ENCODE measurements at regions not wholly inside any gene's neighbourhood (a gene's known extent, or its start where the extent isn't known, plus 50 kb on each side); places are given as distances from the start of the nearest gene placed in this dataset.

GRCh38 chr4:1539859-1540600 lies 133.8 kb upstream of the NKX1-1 start:
- DNase-seq (ENCODE audit: extremely low spot score, unreplicated experiment): no peak
- TF ChIP-seq CTCF (IDR thresholded peaks at IDR 0.05): no peak
- H3K9me3 Mint-ChIP-seq (ENCODE audit: unreplicated experiment): no peaks in the 10 kb centered on the region
- no peak overlapping the region for H3K4me3 Mint-ChIP-seq (ENCODE audit: unreplicated experiment)
- no peaks in the 10 kb centered on the region for H3K36me3 Mint-ChIP-seq (ENCODE audit: unreplicated experiment)
- H3K27me3 Mint-ChIP-seq (ENCODE audit: unreplicated experiment): no peaks in the 10 kb centered on the region
- no peak overlapping the region for H3K27ac Mint-ChIP-seq (ENCODE audit: unreplicated experiment)
- no peaks in the 10 kb centered on the region for H3K4me1 Mint-ChIP-seq (ENCODE audit: unreplicated experiment)

DNA sequence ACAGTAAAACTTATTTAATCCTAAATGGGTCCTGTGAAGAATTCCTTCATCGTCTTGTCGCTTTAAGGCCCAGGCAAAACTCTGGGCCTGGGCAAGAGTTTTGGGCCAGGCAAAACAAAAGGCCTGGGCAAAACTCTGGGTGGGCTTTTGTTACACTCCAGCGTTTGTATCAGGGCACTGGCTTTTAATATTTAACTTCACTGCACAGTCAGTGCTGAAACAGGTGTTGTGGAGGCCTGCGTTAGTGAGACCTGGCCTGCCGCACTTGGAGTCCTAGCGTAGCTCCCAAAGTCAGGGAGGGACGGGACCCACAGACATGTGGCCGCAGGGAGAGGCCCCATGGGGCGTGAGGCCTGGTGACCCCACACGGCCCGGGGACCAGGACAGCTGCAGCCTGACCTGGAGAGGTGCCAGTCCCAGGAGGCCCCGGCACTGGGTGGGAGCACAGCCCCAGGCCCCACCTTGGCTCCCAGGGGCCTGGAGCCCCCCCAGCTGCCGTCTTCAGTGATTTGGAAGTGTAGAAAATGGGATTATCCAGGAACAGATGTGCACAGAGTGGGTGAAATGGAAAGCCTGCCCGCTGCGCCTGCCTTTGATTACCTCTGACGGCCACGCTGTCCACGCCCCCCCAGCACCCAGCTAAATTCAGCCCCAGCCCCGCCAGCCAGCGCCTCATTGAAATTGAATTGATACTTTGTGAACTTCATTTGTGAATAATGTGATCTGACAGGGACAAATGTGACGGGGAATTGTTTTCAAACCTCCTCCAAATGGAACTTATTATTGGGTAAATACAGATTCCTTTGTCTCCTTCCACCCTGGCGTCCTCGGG lies 132.9 kb upstream of the NKX1-1 start:
- no peak for TF ChIP-seq CTCF (IDR thresholded peaks at IDR 0.05)
- Mint-ChIP-seq H3K4me1 (ENCODE audit: unreplicated experiment) (no peaks in the 10 kb centered on the region), H3K4me3 (ENCODE audit: unreplicated experiment) (no peak overlapping the region), H3K27ac (ENCODE audit: unreplicated experiment) (no peak overlapping the region), H3K27me3 (ENCODE audit: unreplicated experiment) (no peaks in the 10 kb centered on the region), H3K36me3 (ENCODE audit: unreplicated experiment) (no peaks in the 10 kb centered on the region), H3K9me3 (ENCODE audit: unreplicated experiment) (no peaks in the 10 kb centered on the region)
- DNase-seq (ENCODE audit: extremely low spot score, unreplicated experiment): no peak

GRCh38 chr4:1538096-1538410 lies 131.8 kb upstream of the NKX1-1 start:
- no peak for DNase-seq (ENCODE audit: extremely low spot score, unreplicated experiment)
- TF ChIP-seq CTCF (IDR thresholded peaks at IDR 0.05): no peak
- Mint-ChIP-seq H3K4me3 (ENCODE audit: unreplicated experiment) (no peak overlapping the region), H3K36me3 (ENCODE audit: unreplicated experiment) (no peaks in the 10 kb centered on the region), H3K27ac (ENCODE audit: unreplicated experiment) (no peak overlapping the region), H3K27me3 (ENCODE audit: unreplicated experiment) (peaks cover 10% of the 10 kb centered on the region), H3K9me3 (ENCODE audit: unreplicated experiment) (no peaks in the 10 kb centered on the region), H3K4me1 (ENCODE audit: unreplicated experiment) (no peaks in the 10 kb centered on the region)

GRCh38 chr4:1537410-1538095 lies 131.3 kb upstream of the NKX1-1 start:
- Mint-ChIP-seq H3K36me3 (ENCODE audit: unreplicated experiment) (no peaks in the 10 kb centered on the region), H3K27ac (ENCODE audit: unreplicated experiment) (no peak overlapping the region), H3K4me1 (ENCODE audit: unreplicated experiment) (no peaks in the 10 kb centered on the region), H3K9me3 (ENCODE audit: unreplicated experiment) (no peaks in the 10 kb centered on the region), H3K27me3 (ENCODE audit: unreplicated experiment) (peaks cover 10% of the 10 kb centered on the region), H3K4me3 (ENCODE audit: unreplicated experiment) (no peak overlapping the region)
- DNase-seq (ENCODE audit: extremely low spot score, unreplicated experiment): no peak
- TF ChIP-seq CTCF (IDR thresholded peaks at IDR 0.05): no peak
